K562 (cell line): ENCODE measurements at regions not wholly inside any gene's neighbourhood (a gene's known extent, or its start where the extent isn't known, plus 50 kb on each side); places are given as distances from the start of the nearest gene placed in this dataset.

Experiments
- CTCF ChIP-seq, 3 experiments: IDR thresholded peaks in 2 of 3; conservative IDR thresholded peaks in 1 of 3; 2 replicates each; pipeline ENCODE4 v1.5.1; 2011 to 2012; ENCODE audit warnings: low read length in 3 of 3, mild to moderate bottlenecking in 3 of 3, control low read depth in 2 of 3, improper control_type of control experiment in 1 of 3, inconsistent platforms in 1 of 3, low read depth in 1 of 3, mixed read lengths in 1 of 3, moderate library complexity in 1 of 3; ENCODE audit not compliant: insufficient read depth in 2 of 3
- E2F3 ChIP-seq: fragments of 250-450 bp; sonication (Bioruptor Pico); IDR thresholded peaks from 2 replicates; pipeline ENCODE4 v1.4.0; 2020; ENCODE audit warnings: mild to moderate bottlenecking
- FOXM1 ChIP-seq, 2 experiments: fragments of 450-650 bp in 1 of 2; sonication (generic) in 1 of 2; formaldehyde crosslinking in 1 of 2; IDR thresholded peaks; 2 replicates each; pipeline versions ENCODE4 v1.6.1 to v1.9.0; 2017 to 2022; ENCODE audit warnings: low read depth in 2 of 2, mild to moderate bottlenecking in 2 of 2, missing genetic modification reagents in 1 of 2, moderate library complexity in 1 of 2
- HNRNPK ChIP-seq: fragments of 200-400 bp; formaldehyde crosslinking; IDR thresholded peaks from one replicate; pipeline ENCODE4 v1.6.1; 2018; ENCODE audit warnings: mild to moderate bottlenecking, low read depth, low read length; ENCODE audit not compliant: poor library complexity, severe bottlenecking
- NKRF ChIP-seq: fragments of 450-650 bp; IDR thresholded peaks from 2 replicates; pipeline ENCODE4 v1.6.1; 2016; ENCODE audit warnings: borderline replicate concordance
- REST ChIP-seq, 2 experiments: fragments of 450-650 bp; formaldehyde crosslinking in 1 of 2; IDR thresholded peaks; 2 replicates each; pipeline versions ENCODE4 v1.4.0 to v1.6.1; 2014 to 2020; ENCODE audit warnings: mild to moderate bottlenecking in 2 of 2, borderline replicate concordance in 1 of 2, low read depth in 1 of 2
- SIRT6 ChIP-seq: IDR thresholded peaks from one replicate; pipeline ENCODE4 v1.6.1; 2012; ENCODE audit warnings: low read depth, mild to moderate bottlenecking, control low read depth, inconsistent platforms, low read length, moderate library complexity
- SP1 ChIP-seq: sonication (generic); formaldehyde crosslinking; IDR thresholded peaks from 2 replicates; pipeline ENCODE4 v1.8.1; 2022; ENCODE audit warnings: mild to moderate bottlenecking, missing genetic modification reagents
- ZBTB34 ChIP-seq: fragments of 250-450 bp; sonication (Bioruptor Pico); IDR thresholded peaks from 2 replicates; pipeline ENCODE4 v1.8.0; 2021; ENCODE audit warnings: mild to moderate bottlenecking, moderate library complexity

GRCh38 chr4:187046471-187046870 lies 322.8 kb upstream of the FAT1 start:
- TF ChIP-seq CTCF (IDR thresholded peaks at IDR 0.05 in 2 of 3, conservative IDR thresholded peaks at IDR 0.05 in 1 of 3; ENCODE audit: insufficient read depth in 2 of 3, low read depth in 1 of 3, low read length in 3 of 3): no peak
- TF ChIP-seq NKRF: no peak
- no peak for TF ChIP-seq HNRNPK
- TF ChIP-seq ZBTB34 (CRISPR knock-in tag): no peak
- no peak for TF ChIP-seq SIRT6
- TF ChIP-seq E2F3 (CRISPR knock-in tag): no peak
- TF ChIP-seq SP1 (CRISPR knock-in tag): no peak
- TF ChIP-seq REST (IDR thresholded peaks at IDR 0.05; ENCODE audit: borderline replicate concordance): no peak
- TF ChIP-seq REST (CRISPR knock-in tag; IDR thresholded peaks at IDR 0.05; ENCODE audit: low read depth): no peak
- no peak for TF ChIP-seq FOXM1 (IDR thresholded peaks at IDR 0.05; ENCODE audit: low read depth)
- TF ChIP-seq FOXM1 (CRISPR knock-in tag; IDR thresholded peaks at IDR 0.05; ENCODE audit: low read depth): no peak
